ENCODE measurements at regions not wholly inside any gene's neighbourhood (a gene's known extent, or its start where the extent isn't known, plus 50 kb on each side); places are given as distances from the start of the nearest gene placed in this dataset.

DNA sequence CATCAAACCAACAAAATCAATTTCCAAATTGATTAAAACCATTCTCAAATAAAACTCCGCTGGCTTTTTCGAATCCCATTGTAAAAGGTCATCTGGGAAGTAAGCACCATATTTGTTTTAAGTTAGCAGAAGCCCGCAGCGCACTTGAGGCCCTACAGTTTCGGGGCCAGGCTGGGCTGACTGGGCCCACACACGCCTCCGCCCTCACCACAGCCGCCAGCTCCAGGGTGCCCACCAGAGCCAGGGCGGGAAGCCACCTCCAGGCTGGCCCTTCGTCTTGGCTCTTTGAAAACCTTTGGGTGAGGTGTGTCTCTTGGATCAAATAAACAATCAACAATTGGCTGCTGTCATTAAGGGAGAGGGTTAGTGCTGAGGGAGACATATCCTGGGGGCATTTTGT, 133.3 kb downstream of the SOX1 start:
- no peak for TF ChIP-seq POLR2A (IDR thresholded peaks at IDR 0.05; ENCODE audit: low read depth)
- TF ChIP-seq POLR2AphosphoS5 (IDR thresholded peaks at IDR 0.05) = no peak
- TF ChIP-seq, protein P1, sequence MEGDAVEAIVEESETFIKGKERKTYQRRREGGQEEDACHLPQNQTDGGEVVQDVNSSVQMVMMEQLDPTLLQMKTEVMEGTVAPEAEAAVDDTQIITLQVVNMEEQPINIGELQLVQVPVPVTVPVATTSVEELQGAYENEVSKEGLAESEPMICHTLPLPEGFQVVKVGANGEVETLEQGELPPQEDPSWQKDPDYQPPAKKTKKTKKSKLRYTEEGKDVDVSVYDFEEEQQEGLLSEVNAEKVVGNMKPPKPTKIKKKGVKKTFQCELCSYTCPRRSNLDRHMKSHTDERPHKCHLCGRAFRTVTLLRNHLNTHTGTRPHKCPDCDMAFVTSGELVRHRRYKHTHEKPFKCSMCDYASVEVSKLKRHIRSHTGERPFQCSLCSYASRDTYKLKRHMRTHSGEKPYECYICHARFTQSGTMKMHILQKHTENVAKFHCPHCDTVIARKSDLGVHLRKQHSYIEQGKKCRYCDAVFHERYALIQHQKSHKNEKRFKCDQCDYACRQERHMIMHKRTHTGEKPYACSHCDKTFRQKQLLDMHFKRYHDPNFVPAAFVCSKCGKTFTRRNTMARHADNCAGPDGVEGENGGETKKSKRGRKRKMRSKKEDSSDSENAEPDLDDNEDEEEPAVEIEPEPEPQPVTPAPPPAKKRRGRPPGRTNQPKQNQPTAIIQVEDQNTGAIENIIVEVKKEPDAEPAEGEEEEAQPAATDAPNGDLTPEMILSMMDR (IDR thresholded peaks at IDR 0.05) = no peak
- no peak for TF ChIP-seq EP300 (IDR thresholded peaks at IDR 0.05)
- 87% methylated on average over 10 of the region's 10 CpGs for WGBS
- peaks cover 0 to 73% (median 5%) of the 10 kb centered on the region in 4 donors for H3K27me3 ChIP-seq
- intact Hi-C loops (cut with DNase I) = no loop called here
- H3K4me3 ChIP-seq = no peak overlapping the region
- H3K4me1 ChIP-seq = peaks cover 0 to 10% (median 3%) of the 10 kb centered on the region in 4 donors
- DNase-seq (ENCODE audit: extremely low spot score) = no peak
- H3K9me3 ChIP-seq = no peaks in the 10 kb centered on the region
- H3K27ac ChIP-seq (replicated peaks in 1 of 4) = no peak overlapping the region
- no peaks in the 10 kb centered on the region for H3K36me3 ChIP-seq

GRCh38 chr13:112202266-112202665, 135.3 kb downstream of the SOX1 start:
- H3K4me1 ChIP-seq = peaks cover 0 to 14% (median 4%) of the 10 kb centered on the region in 4 donors
- intact Hi-C loops (cut with DNase I) = no loop called here
- H3K9me3 ChIP-seq = no peaks in the 10 kb centered on the region
- 83% methylated on average over 19 of the region's 19 CpGs for WGBS
- peaks cover 0 to 91% (median 7%) of the 10 kb centered on the region in 4 donors for H3K27me3 ChIP-seq
- H3K4me3 ChIP-seq = no peak overlapping the region
- no peaks in the 10 kb centered on the region for H3K36me3 ChIP-seq
- no peak for TF ChIP-seq EP300 (IDR thresholded peaks at IDR 0.05)
- TF ChIP-seq POLR2AphosphoS5 (IDR thresholded peaks at IDR 0.05) = no peak
- TF ChIP-seq, protein P1 (IDR thresholded peaks at IDR 0.05) = no peak
- TF ChIP-seq POLR2A (IDR thresholded peaks at IDR 0.05; ENCODE audit: low read depth) = no peak
- no peak for DNase-seq (ENCODE audit: extremely low spot score)
- H3K27ac ChIP-seq (replicated peaks in 1 of 4) = no peak overlapping the region

GRCh38 chr13:112202966-112203365, 136.0 kb downstream of the SOX1 start:
- TF ChIP-seq POLR2AphosphoS5 (IDR thresholded peaks at IDR 0.05) (no peak), POLR2A (IDR thresholded peaks at IDR 0.05; ENCODE audit: low read depth) (no peak), EP300 (IDR thresholded peaks at IDR 0.05) (no peak)
- TF ChIP-seq, protein P1 (IDR thresholded peaks at IDR 0.05) = no peak
- Histone ChIP-seq H3K27me3 (peaks cover 0 to 90% (median 7%) of the 10 kb centered on the region in 4 donors), H3K4me3 (no peak overlapping the region), H3K4me1 (peaks cover 0 to 14% (median 4%) of the 10 kb centered on the region in 4 donors), H3K27ac (replicated peaks in 1 of 4) (no peak overlapping the region), H3K36me3 (no peaks in the 10 kb centered on the region), H3K9me3 (no peaks in the 10 kb centered on the region)
- DNase-seq (ENCODE audit: extremely low spot score) = no peak
- 77% methylated on average over 10 of the region's 10 CpGs for WGBS
- intact Hi-C loops (cut with DNase I) = no loop called here

DNA sequence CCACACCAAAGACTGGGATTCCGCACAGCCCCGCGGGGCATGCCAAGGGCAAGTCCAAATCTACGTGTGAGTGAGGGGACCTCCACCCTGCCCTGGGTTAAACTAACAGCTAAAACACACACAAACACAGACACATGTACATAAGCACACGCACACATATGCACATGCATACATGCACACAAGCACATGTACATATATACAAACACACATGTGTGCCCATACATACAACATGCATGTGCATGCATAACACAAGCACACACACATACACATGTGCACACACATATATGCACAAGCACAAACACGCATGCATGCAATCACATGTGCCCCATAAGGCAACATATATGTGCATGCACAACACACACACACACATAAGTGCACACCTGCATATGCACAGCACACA, 136.7 kb downstream of the SOX1 start:
- Histone ChIP-seq H3K36me3 (no peaks in the 10 kb centered on the region), H3K4me3 (no peak overlapping the region), H3K4me1 (peaks cover 0 to 14% (median 4%) of the 10 kb centered on the region in 4 donors), H3K27ac (replicated peaks in 1 of 4) (no peak overlapping the region), H3K9me3 (no peaks in the 10 kb centered on the region), H3K27me3 (peaks cover 0 to 90% (median 7%) of the 10 kb centered on the region in 4 donors)
- WGBS = 82% methylated on average over 2 of the region's 6 CpGs
- TF ChIP-seq POLR2A (IDR thresholded peaks at IDR 0.05; ENCODE audit: low read depth) = no peak
- no peak for TF ChIP-seq EP300 (IDR thresholded peaks at IDR 0.05)
- TF ChIP-seq, protein P1 (IDR thresholded peaks at IDR 0.05) = no peak
- TF ChIP-seq POLR2AphosphoS5 (IDR thresholded peaks at IDR 0.05) = no peak
- intact Hi-C loops (cut with DNase I) = no loop called here
- DNase-seq (ENCODE audit: extremely low spot score) = no peak

Data from esophagus muscularis mucosa (tissue), 4 donors.